GM23338 (cell line): ENCODE measurements at regions not wholly inside any gene's neighbourhood (a gene's known extent, or its start where the extent isn't known, plus 50 kb on each side); places are given as distances from the start of the nearest gene placed in this dataset.

ENCODE experiments used
- EZH2 ChIP-seq: fragments of 200-600 bp; sonication (generic); IDR thresholded peaks from one replicate; pipeline ENCODE4 v1.8.0; 2017; ENCODE audit warnings: antibody characterized with exemption, mild to moderate bottlenecking, low read depth; ENCODE audit not compliant: unreplicated experiment
- EZH2phosphoT487 ChIP-seq: fragments of 200-600 bp; sonication (generic); IDR thresholded peaks from one replicate; pipeline ENCODE4 v1.8.1; 2018; ENCODE audit warnings: antibody characterized with exemption; ENCODE audit not compliant: unreplicated experiment
- JUNB ChIP-seq: IDR thresholded peaks from one replicate; pipeline ENCODE4 v1.6.1; 2016; ENCODE audit warnings: antibody characterized with exemption; ENCODE audit not compliant: unreplicated experiment
- POLR2AphosphoS5 ChIP-seq: IDR thresholded peaks from 2 replicates; pipeline ENCODE4 v1.6.1; 2016; ENCODE audit warnings: antibody characterized with exemption, low read depth
- TF ChIP-seq, protein P1 (sequence below), 2 experiments: fragments of 200-600 bp in 1 of 2; sonication (generic) in 1 of 2; conservative IDR thresholded peaks; 2 replicates each; pipeline versions ENCODE4 v1.5.1 to v1.6.1; 2016 to 2017; ENCODE audit warnings: antibody characterized with exemption in 2 of 2, low read depth in 2 of 2, mild to moderate bottlenecking in 2 of 2, moderate library complexity in 1 of 2
- TF ChIP-seq, protein P2 (sequence below): fragments of 250-450 bp; sonication (Bioruptor Pico); IDR thresholded peaks from 2 replicates; pipeline ENCODE4 v1.5.0; 2020; ENCODE audit warnings: mild to moderate bottlenecking, moderate library complexity
- TF ChIP-seq, protein P3 (sequence below): IDR thresholded peaks from one replicate; pipeline ENCODE4 v1.6.1; 2018; ENCODE audit warnings: antibody characterized with exemption; ENCODE audit not compliant: unreplicated experiment

DNA sequence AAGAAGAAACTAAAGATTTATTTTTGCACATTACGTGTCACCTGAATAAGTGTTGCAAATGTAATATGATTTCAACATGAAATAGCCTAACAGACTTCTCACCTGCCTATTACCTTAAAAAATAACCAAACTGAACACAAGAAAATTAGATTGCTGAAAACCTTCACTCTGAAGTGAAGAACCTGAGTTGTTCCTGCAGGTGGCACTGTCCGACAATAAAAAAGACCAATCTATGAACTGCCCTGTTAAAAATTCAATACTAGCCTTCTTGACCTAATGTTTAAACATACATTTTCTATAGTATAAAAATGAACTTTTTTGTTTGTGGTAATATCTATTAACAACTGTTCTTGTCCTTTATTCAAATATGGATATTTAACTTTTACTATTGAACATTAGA is 69.2 kb upstream of the PNPLA4 start:
- TF ChIP-seq, protein P1, sequence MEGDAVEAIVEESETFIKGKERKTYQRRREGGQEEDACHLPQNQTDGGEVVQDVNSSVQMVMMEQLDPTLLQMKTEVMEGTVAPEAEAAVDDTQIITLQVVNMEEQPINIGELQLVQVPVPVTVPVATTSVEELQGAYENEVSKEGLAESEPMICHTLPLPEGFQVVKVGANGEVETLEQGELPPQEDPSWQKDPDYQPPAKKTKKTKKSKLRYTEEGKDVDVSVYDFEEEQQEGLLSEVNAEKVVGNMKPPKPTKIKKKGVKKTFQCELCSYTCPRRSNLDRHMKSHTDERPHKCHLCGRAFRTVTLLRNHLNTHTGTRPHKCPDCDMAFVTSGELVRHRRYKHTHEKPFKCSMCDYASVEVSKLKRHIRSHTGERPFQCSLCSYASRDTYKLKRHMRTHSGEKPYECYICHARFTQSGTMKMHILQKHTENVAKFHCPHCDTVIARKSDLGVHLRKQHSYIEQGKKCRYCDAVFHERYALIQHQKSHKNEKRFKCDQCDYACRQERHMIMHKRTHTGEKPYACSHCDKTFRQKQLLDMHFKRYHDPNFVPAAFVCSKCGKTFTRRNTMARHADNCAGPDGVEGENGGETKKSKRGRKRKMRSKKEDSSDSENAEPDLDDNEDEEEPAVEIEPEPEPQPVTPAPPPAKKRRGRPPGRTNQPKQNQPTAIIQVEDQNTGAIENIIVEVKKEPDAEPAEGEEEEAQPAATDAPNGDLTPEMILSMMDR (conservative IDR thresholded peaks at IDR 0.05; ENCODE audit: low read depth in 2 of 2), result peak; percentile 59 to 68
- TF ChIP-seq, protein P2, sequence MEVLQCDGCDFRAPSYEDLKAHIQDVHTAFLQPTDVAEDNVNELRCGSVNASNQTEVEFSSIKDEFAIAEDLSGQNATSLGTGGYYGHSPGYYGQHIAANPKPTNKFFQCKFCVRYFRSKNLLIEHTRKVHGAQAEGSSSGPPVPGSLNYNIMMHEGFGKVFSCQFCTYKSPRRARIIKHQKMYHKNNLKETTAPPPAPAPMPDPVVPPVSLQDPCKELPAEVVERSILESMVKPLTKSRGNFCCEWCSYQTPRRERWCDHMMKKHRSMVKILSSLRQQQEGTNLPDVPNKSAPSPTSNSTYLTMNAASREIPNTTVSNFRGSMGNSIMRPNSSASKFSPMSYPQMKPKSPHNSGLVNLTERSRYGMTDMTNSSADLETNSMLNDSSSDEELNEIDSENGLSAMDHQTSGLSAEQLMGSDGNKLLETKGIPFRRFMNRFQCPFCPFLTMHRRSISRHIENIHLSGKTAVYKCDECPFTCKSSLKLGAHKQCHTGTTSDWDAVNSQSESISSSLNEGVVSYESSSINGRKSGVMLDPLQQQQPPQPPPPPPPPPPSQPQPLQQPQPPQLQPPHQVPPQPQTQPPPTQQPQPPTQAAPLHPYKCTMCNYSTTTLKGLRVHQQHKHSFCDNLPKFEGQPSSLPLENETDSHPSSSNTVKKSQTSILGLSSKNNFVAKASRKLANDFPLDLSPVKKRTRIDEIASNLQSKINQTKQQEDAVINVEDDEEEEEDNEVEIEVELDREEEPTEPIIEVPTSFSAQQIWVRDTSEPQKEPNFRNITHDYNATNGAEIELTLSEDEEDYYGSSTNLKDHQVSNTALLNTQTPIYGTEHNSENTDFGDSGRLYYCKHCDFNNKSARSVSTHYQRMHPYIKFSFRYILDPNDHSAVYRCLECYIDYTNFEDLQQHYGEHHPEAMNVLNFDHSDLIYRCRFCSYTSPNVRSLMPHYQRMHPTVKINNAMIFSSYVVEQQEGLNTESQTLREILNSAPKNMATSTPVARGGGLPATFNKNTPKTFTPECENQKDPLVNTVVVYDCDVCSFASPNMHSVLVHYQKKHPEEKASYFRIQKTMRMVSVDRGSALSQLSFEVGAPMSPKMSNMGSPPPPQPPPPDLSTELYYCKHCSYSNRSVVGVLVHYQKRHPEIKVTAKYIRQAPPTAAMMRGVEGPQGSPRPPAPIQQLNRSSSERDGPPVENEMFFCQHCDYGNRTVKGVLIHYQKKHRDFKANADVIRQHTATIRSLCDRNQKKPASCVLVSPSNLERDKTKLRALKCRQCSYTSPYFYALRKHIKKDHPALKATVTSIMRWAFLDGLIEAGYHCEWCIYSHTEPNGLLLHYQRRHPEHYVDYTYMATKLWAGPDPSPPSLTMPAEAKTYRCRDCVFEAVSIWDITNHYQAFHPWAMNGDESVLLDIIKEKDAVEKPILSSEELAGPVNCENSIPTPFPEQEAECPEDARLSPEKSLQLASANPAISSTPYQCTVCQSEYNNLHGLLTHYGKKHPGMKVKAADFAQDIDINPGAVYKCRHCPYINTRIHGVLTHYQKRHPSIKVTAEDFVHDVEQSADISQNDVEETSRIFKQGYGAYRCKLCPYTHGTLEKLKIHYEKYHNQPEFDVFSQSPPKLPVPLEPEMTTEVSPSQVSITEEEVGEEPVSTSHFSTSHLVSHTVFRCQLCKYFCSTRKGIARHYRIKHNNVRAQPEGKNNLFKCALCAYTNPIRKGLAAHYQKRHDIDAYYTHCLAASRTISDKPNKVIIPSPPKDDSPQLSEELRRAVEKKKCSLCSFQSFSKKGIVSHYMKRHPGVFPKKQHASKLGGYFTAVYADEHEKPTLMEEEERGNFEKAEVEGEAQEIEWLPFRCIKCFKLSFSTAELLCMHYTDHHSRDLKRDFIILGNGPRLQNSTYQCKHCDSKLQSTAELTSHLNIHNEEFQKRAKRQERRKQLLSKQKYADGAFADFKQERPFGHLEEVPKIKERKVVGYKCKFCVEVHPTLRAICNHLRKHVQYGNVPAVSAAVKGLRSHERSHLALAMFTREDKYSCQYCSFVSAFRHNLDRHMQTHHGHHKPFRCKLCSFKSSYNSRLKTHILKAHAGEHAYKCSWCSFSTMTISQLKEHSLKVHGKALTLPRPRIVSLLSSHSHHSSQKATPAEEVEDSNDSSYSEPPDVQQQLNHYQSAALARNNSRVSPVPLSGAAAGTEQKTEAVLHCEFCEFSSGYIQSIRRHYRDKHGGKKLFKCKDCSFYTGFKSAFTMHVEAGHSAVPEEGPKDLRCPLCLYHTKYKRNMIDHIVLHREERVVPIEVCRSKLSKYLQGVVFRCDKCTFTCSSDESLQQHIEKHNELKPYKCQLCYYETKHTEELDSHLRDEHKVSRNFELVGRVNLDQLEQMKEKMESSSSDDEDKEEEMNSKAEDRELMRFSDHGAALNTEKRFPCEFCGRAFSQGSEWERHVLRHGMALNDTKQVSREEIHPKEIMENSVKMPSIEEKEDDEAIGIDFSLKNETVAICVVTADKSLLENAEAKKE (CRISPR knock-in tag), result no peak
- TF ChIP-seq EZH2, result no peak
- no peak for TF ChIP-seq EZH2phosphoT487
- TF ChIP-seq, protein P3, sequence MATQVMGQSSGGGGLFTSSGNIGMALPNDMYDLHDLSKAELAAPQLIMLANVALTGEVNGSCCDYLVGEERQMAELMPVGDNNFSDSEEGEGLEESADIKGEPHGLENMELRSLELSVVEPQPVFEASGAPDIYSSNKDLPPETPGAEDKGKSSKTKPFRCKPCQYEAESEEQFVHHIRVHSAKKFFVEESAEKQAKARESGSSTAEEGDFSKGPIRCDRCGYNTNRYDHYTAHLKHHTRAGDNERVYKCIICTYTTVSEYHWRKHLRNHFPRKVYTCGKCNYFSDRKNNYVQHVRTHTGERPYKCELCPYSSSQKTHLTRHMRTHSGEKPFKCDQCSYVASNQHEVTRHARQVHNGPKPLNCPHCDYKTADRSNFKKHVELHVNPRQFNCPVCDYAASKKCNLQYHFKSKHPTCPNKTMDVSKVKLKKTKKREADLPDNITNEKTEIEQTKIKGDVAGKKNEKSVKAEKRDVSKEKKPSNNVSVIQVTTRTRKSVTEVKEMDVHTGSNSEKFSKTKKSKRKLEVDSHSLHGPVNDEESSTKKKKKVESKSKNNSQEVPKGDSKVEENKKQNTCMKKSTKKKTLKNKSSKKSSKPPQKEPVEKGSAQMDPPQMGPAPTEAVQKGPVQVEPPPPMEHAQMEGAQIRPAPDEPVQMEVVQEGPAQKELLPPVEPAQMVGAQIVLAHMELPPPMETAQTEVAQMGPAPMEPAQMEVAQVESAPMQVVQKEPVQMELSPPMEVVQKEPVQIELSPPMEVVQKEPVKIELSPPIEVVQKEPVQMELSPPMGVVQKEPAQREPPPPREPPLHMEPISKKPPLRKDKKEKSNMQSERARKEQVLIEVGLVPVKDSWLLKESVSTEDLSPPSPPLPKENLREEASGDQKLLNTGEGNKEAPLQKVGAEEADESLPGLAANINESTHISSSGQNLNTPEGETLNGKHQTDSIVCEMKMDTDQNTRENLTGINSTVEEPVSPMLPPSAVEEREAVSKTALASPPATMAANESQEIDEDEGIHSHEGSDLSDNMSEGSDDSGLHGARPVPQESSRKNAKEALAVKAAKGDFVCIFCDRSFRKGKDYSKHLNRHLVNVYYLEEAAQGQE, result no peak
- TF ChIP-seq POLR2AphosphoS5, result no peak
- no peak for TF ChIP-seq JUNB
